HG02588 (cell line): ENCODE measurements at regions not wholly inside any gene's neighbourhood (a gene's known extent, or its start where the extent isn't known, plus 50 kb on each side); places are given as distances from the start of the nearest gene placed in this dataset.
"Not testable (repeated sequence)": the region's sequence is repeated elsewhere in the genome, so short reads cannot be mapped to it uniquely, and the experiment has no call there.

Experiments used
- ATAC-seq: cut with Tn5 transposase; IDR thresholded peaks from one replicate; pipeline ENCODE4 v1.9.1; 2021; ENCODE audit warnings: mild to moderate bottlenecking, moderate library complexity; ENCODE audit not compliant: unreplicated experiment

GRCh38 chr3:167012691-167013090 is 367.4 kb downstream of the ZBBX start:
- no peak for ATAC-seq

GRCh38 chr3:167008791-167009190 is 371.3 kb downstream of the ZBBX start:
- ATAC-seq: no peak

DNA sequence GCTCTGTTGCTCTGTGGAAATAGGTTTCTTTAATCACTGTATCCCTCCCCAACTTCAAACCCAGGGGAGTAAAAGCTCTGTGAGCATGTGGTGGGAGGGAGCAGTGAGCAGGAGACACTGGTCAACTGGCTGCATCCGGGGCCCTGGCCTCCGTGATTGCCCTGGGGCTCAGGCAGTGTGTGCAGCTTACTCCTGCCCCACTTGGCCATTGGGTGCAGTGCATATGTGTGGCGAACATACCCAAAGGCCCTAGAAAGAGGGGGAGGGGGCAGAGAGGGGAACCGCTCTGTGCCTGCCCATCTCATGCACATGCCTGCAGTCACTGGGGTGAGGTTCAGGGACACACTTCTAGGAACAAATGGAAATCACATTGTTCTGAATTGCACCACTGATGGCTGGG is 378.7 kb downstream of the ZBBX start:
- no peak for ATAC-seq

DNA sequence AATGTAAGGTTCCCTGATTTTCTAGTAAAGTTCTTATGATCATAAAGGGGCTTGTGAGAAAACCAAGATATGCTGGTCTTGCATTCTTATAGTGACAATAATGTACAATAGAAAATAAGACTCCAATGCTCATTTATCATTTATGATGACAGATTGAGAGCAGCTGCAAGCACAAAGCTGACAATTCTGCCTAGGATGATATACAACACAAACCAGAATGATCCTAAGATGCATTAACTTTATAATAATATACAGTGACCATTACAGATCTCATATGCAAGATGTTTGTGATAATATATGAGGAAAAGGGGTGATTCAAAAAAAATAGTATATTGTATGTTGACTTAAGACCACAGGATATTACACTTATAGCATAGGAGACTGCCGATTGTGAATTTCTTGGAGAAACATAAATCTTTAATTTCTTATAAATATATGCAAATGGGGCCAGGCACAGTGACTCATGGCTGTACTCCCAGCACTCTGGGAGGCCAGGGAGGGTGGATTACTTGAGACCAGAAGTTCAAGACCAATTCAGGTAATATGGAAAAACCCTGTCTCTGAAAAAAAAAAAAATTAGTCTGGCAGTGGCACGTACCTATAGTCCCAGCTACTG is 387.0 kb downstream of the ZBBX start:
- ATAC-seq: no peak

- no peak for ATAC-seq
Observed at GRCh38 chr3:166986000-166986399, 394.1 kb downstream of the ZBBX start.

DNA sequence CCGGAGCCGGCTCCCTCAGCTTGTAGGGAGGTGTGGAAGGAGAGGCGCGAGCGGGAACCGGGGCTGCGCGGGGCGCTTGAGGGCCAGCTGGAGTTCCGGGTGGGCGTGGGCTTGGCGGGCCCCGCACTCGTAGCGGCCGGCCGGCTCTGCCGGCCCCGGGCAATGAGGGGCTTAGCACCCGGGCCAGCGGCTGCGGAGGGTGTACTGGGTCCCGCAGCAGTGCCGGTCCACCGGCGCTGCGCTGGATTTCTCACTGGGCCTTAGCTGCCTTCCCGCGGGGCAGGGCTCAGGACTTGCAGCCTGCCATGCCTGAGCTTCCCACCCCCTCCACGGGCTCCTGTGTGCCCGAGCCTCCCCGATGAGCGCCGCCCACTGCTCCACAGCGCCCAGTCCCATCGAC is 404.3 kb downstream of the ZBBX start:
- ATAC-seq: not testable (repeated sequence)

- ATAC-seq: not testable (repeated sequence)
Observed at GRCh38 chr3:166967714-166968113, 412.4 kb downstream of the ZBBX start.

DNA sequence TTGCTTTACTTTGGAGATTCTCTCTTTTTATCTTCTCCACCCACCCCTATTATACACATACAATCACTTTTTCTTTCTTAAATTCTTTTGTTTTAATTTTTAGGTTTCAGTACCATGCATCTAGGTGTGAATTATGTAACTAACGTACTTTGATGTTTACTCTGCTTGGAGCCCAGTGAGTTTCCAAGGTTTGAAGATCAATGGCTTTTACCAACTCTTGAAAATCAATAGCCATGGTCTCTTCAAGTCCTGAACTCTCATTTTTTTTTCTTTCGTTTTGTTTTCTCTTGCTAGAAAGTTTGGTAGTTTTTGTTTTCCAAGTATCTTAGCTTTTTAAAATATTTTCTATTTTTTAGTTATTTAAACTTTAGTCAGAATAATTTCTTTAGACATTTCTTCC is 417.2 kb downstream of the ZBBX start:
- ATAC-seq: no peak

GRCh38 chr3:166957121-166957520 is 423.0 kb downstream of the ZBBX start:
- no peak for ATAC-seq

DNA sequence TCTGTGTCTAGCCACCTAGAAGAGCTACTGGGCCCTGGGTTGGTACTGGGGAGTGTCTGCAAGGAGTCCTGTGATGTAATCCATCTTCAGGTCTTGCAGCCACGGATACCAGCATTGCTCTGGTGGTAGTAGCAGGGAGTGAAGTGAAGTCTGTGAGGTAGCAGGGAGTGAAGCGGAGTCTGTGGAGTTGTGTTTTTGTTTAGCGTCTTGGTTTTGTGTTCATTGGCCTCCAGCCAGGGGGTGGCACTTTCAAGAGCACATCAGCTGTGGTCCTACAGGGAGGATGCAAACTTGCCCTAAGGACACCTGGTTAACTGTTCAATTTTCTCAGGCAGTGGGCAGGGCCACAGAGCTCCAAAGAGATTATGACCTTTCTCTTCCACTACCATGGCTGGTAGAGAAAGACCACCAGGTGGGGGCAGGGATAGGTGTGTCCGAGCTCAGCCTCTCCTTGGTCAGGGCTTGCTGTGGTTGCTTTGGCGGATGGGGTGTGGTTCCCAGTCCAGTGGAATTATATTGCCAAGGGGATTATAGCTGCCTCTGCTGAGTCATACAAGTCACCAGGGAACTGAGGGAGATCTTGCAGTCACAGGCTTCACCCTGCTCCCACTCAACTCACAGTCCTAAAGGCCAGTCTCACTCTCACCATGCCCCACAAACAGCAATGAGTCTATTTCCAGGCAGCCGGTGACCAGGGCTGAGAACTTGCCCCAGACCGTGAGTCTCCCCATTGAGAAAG is 424.7 kb downstream of the ZBBX start:
- no peak for ATAC-seq

- no peak for ATAC-seq
Observed at GRCh38 chr3:166934879-166935278, 445.2 kb downstream of the ZBBX start.

DNA sequence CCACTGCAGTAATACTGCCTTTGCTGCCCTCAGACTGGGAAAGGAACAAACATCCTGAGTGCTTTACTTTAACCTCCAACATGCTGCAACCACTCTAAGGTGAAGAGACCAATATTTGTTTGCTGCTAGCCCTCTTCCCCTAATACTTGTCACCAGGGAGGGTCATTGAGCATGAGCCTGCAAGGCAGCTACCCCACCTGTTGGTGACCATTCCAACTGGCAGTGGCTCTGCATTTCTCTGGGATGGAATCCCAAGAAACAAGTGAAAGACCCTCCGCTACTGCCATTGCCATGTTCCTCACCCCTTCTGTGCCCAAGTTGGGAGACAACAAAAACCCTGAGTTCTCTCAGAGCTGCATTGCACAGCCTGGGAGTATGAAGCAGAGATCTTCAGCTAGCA is 462.7 kb downstream of the ZBBX start:
- no peak for ATAC-seq

GRCh38 chr3:166902374-166902773 is 477.7 kb downstream of the ZBBX start:
- ATAC-seq: no peak

DNA sequence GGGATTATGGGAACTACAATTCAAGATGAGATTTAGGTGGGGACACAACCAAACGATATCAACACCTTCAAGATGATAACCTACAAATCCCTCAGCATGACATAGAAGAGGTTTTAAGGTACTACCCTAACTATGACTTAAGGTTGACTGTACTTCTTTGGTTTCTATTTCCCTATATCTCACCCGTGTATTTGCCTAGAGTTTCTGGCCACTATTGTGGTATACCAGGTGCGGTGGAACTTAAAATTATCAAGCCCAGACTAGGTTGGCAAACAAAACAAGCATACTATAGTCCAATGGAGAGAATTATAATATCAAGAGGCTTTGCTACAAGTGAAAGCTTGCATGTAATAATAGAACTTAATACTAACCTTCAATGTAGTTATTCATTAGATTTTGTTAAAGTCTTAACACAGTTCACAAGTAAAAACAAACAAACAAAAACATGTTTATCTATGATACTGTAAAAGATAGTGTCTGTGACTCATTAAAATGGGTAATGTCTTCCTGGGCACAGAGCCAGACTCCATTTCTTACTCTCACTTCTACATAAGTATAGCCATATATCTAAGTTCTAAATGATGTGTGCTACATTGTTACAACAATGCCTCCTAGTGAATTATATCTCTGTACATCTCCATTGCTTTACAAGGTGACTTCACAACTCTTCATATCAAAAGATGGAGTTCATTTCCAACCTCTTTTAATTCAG is 479.1 kb downstream of the ZBBX start:
- no peak for ATAC-seq

- ATAC-seq: no peak
Observed at GRCh38 chr3:166897811-166898210, 482.3 kb downstream of the ZBBX start.

- ATAC-seq: no peak
Observed at GRCh38 chr3:166889241-166889640, 490.9 kb downstream of the ZBBX start.

DNA sequence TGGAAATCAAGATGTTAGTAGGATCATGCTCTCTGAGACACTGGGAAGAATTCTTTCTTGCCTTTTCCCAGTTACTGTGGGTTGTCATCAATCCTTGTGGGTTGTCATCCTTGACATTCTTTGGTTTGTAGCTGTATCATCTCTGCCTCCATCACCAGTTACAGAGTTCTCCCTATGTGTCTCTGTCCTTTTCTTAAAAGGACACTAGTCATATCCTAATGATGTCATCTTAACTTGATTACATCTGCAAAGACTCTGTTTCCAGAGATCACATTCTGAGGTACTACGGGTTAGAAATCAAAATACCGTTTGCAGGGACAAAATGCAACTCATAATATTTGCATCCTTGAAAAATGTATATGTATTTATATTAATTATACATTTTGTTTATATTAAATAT is 500.4 kb downstream of the ZBBX start:
- ATAC-seq: no peak

GRCh38 chr3:166877971-166878370 is 502.1 kb downstream of the ZBBX start:
- ATAC-seq: no peak

DNA sequence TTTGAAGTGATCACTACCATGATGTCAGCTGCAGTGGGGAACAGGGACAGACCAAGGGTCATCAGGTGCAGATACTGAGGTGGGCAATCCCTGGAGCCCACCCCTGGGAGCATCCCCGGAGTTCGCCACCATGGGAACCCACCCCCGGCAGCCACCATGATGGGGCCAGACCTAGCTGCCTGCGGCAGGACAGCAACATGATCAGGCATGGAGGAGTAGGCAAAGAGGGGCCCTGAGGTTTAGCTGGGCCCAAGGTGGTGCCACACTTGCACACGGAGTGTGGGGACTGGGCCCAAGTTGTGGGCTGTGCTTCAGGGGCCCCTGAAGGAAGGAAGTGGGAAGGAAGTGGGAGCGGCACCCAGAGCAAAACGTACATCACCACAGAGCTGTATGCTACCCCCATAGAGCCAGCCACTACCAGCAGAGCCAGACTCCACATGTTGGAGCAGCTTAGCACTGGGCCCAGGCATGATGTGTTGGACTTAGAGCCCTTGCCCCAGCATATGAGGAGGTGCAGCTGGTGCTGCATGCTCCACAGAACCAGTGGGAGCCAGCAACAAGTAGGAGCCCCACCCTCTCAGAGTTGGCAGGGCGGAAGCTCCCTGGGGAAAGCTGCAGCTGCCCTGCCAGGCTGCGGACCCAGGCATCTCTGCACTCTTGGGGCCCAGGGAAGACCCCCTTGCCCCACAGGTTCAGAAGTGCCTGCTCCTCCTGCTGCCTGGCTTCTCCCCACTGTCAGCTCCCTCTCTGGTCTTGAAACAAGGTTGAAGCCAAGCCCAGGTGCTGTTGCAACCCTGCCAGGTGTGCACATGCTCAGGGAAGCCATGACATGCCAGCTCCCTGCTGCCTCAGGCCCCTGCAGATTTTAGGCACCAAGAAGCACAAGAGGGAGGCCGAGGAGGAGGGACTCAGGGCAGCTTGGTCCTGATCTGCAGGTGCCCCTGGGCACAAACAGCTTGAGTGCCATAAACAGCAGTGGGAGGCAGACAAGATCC is 515.3 kb downstream of the ZBBX start:
- ATAC-seq: no peak

DNA sequence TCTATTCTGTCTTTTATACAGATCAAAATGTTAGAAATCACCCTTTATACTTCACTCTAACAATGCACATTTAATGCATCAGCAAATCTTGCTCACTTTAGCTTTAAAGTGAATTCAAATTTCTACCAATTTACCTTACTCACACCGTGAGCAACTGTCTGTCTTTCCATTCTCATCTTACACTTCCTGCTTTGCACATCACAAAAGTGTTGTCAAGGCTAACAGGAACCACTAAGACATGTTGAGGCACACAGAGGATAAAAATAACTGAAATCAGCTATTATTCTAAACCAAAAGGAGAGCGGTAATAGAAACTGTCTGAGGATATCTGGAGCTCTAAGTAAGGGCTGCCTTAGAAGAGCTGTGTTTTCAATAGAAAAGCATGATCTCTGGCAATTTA is 519.9 kb downstream of the ZBBX start:
- ATAC-seq: no peak

- ATAC-seq: no peak
Observed at GRCh38 chr3:166844329-166844728, 535.8 kb downstream of the ZBBX start.
